ENCODE measurements at regions not wholly inside any gene's neighbourhood (a gene's known extent, or its start where the extent isn't known, plus 50 kb on each side); places are given as distances from the start of the nearest gene placed in this dataset.
"Not testable (repeated sequence)": the region's sequence is repeated elsewhere in the genome, so short reads cannot be mapped to it uniquely, and the experiment has no call there.

- DNase-seq: no peak
These were observed 102.2 kb upstream of the DAB2 start for GRCh38 chr5:39526914-39527477.

- not testable (repeated sequence) for DNase-seq
These were observed 101.0 kb upstream of the DAB2 start for GRCh38 chr5:39525781-39526180.

- no peak for DNase-seq
These were observed 100.5 kb upstream of the DAB2 start for GRCh38 chr5:39525271-39525670.

- DNase-seq: no peak
These were observed 99.0 kb upstream of the DAB2 start for GRCh38 chr5:39523821-39524220.

GRCh38 chr5:39521940-39522590 lies 97.3 kb upstream of the DAB2 start:
- DNase-seq: no peak

- no peak for DNase-seq
These were observed 96.5 kb upstream of the DAB2 start for GRCh38 chr5:39521098-39521860.

GRCh38 chr5:39520232-39520572 lies 95.4 kb upstream of the DAB2 start:
- no peak for DNase-seq

GRCh38 chr5:39519566-39520231 lies 94.9 kb upstream of the DAB2 start:
- no peak for DNase-seq

- DNase-seq: no peak
These were observed 94.3 kb upstream of the DAB2 start for GRCh38 chr5:39519079-39519478.

- DNase-seq: no peak
These were observed 93.7 kb upstream of the DAB2 start for GRCh38 chr5:39518516-39518915.

- no peak for DNase-seq
These were observed 93.0 kb upstream of the DAB2 start for GRCh38 chr5:39517800-39518199.

GRCh38 chr5:39515881-39516280 lies 91.1 kb upstream of the DAB2 start:
- DNase-seq: no peak

GRCh38 chr5:39513236-39513635 lies 88.5 kb upstream of the DAB2 start:
- DNase-seq: no peak

- no peak for DNase-seq
These were observed 81.4 kb upstream of the DAB2 start for GRCh38 chr5:39506211-39506610.

- DNase-seq: no peak
These were observed 81.0 kb upstream of the DAB2 start for GRCh38 chr5:39505791-39506190.

- no peak for DNase-seq
These were observed 80.6 kb upstream of the DAB2 start for GRCh38 chr5:39505363-39505762.

- DNase-seq: no peak
These were observed 78.4 kb upstream of the DAB2 start for GRCh38 chr5:39503155-39503554.

- DNase-seq: no peak
These were observed 77.9 kb upstream of the DAB2 start for GRCh38 chr5:39502704-39503103.

- DNase-seq: no peak
These were observed 76.6 kb upstream of the DAB2 start for GRCh38 chr5:39501397-39501796.

GRCh38 chr5:39500551-39501175 lies 75.9 kb upstream of the DAB2 start:
- DNase-seq: no peak

GRCh38 chr5:39498278-39498952 lies 73.6 kb upstream of the DAB2 start:
- no peak for DNase-seq

- DNase-seq: no peak
These were observed 72.5 kb upstream of the DAB2 start for GRCh38 chr5:39497322-39497721.

- no peak for DNase-seq
These were observed 70.4 kb upstream of the DAB2 start for GRCh38 chr5:39495227-39495626.
